ENCODE measurements at regions not wholly inside any gene's neighbourhood (a gene's known extent, or its start where the extent isn't known, plus 50 kb on each side); places are given as distances from the start of the nearest gene placed in this dataset.

DNA sequence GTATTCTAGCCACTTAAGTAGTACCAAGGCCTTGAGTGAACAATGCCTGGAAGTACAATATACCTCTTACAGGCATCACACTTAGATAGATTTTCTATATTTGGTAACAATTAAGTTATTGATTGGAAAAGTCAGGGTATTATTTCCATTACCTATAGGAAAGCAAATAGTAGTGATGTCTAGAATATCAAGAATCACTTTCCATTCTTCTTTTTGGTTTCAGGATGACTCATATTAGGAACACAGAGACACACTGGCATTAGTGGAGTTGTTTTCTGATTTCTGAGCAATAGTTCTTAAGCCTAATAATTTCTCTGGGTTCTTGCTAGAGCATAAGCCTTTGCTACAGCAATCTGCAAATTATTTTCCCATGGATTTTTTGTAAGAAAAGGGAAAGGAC is 1640.0 kb upstream of the SEL1L start:
- Mint-ChIP-seq H3K27me3 (ENCODE audit: insufficient read depth, low read depth, poor library complexity) (no peaks in the 10 kb centered on the region), H3K36me3 (ENCODE audit: low read depth) (no peaks in the 10 kb centered on the region), H3K9me3 (no peaks in the 10 kb centered on the region), H3K4me1 (no peaks in the 10 kb centered on the region; the same call in 2 of the 3 replicates), H3K4me3 (no peak overlapping the region), H3K27ac (no peak overlapping the region)
- Histone ChIP-seq H3F3A (replicated peaks; ENCODE audit: low read depth) (no peaks in the 10 kb centered on the region), H3K36me3 (ENCODE audit: insufficient read depth) (no peaks in the 10 kb centered on the region), H3K9me2 (ENCODE audit: insufficient read depth) (no peaks in the 10 kb centered on the region; the same call in 1 of the 2 replicates), H3K4me3 (no peak overlapping the region), H4K20me1 (replicated peaks; ENCODE audit: insufficient read depth) (no peaks in the 10 kb centered on the region), H2AFZ (no peak overlapping the region), H3K4me2 (no peak overlapping the region), H3K4me1 (ENCODE audit: insufficient read depth) (no peaks in the 10 kb centered on the region), H3K79me2 (replicated peaks; ENCODE audit: insufficient read depth) (no peaks in the 10 kb centered on the region), H3K27ac (ENCODE audit: low read depth) (no peak overlapping the region), H3K27me3 (ENCODE audit: insufficient read depth) (no peaks in the 10 kb centered on the region)
- TF ChIP-seq, protein P1, sequence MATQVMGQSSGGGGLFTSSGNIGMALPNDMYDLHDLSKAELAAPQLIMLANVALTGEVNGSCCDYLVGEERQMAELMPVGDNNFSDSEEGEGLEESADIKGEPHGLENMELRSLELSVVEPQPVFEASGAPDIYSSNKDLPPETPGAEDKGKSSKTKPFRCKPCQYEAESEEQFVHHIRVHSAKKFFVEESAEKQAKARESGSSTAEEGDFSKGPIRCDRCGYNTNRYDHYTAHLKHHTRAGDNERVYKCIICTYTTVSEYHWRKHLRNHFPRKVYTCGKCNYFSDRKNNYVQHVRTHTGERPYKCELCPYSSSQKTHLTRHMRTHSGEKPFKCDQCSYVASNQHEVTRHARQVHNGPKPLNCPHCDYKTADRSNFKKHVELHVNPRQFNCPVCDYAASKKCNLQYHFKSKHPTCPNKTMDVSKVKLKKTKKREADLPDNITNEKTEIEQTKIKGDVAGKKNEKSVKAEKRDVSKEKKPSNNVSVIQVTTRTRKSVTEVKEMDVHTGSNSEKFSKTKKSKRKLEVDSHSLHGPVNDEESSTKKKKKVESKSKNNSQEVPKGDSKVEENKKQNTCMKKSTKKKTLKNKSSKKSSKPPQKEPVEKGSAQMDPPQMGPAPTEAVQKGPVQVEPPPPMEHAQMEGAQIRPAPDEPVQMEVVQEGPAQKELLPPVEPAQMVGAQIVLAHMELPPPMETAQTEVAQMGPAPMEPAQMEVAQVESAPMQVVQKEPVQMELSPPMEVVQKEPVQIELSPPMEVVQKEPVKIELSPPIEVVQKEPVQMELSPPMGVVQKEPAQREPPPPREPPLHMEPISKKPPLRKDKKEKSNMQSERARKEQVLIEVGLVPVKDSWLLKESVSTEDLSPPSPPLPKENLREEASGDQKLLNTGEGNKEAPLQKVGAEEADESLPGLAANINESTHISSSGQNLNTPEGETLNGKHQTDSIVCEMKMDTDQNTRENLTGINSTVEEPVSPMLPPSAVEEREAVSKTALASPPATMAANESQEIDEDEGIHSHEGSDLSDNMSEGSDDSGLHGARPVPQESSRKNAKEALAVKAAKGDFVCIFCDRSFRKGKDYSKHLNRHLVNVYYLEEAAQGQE (IDR thresholded peaks at IDR 0.05; ENCODE audit: unreplicated experiment), result no peak
- no peak for TF ChIP-seq POLR2AphosphoS5 (IDR thresholded peaks at IDR 0.05; ENCODE audit: low read depth)
- TF ChIP-seq, protein P2, sequence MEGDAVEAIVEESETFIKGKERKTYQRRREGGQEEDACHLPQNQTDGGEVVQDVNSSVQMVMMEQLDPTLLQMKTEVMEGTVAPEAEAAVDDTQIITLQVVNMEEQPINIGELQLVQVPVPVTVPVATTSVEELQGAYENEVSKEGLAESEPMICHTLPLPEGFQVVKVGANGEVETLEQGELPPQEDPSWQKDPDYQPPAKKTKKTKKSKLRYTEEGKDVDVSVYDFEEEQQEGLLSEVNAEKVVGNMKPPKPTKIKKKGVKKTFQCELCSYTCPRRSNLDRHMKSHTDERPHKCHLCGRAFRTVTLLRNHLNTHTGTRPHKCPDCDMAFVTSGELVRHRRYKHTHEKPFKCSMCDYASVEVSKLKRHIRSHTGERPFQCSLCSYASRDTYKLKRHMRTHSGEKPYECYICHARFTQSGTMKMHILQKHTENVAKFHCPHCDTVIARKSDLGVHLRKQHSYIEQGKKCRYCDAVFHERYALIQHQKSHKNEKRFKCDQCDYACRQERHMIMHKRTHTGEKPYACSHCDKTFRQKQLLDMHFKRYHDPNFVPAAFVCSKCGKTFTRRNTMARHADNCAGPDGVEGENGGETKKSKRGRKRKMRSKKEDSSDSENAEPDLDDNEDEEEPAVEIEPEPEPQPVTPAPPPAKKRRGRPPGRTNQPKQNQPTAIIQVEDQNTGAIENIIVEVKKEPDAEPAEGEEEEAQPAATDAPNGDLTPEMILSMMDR (conservative IDR thresholded peaks at IDR 0.05; ENCODE audit: low read depth in 2 of 2), result no peak
- TF ChIP-seq ZNF331 (CRISPR knock-in tag; IDR thresholded peaks at IDR 0.05; ENCODE audit: low read depth), result no peak
- TF ChIP-seq CREB1 (CRISPR knock-in tag; IDR thresholded peaks at IDR 0.05; ENCODE audit: low read depth), result no peak
- no peak for TF ChIP-seq JUNB (IDR thresholded peaks at IDR 0.05; ENCODE audit: unreplicated experiment)
- TF ChIP-seq STAT1 (IDR thresholded peaks at IDR 0.05; ENCODE audit: unreplicated experiment), result no peak
- TF ChIP-seq ZNF114 (CRISPR knock-in tag; IDR thresholded peaks at IDR 0.05), result no peak
- TF ChIP-seq, protein P3, sequence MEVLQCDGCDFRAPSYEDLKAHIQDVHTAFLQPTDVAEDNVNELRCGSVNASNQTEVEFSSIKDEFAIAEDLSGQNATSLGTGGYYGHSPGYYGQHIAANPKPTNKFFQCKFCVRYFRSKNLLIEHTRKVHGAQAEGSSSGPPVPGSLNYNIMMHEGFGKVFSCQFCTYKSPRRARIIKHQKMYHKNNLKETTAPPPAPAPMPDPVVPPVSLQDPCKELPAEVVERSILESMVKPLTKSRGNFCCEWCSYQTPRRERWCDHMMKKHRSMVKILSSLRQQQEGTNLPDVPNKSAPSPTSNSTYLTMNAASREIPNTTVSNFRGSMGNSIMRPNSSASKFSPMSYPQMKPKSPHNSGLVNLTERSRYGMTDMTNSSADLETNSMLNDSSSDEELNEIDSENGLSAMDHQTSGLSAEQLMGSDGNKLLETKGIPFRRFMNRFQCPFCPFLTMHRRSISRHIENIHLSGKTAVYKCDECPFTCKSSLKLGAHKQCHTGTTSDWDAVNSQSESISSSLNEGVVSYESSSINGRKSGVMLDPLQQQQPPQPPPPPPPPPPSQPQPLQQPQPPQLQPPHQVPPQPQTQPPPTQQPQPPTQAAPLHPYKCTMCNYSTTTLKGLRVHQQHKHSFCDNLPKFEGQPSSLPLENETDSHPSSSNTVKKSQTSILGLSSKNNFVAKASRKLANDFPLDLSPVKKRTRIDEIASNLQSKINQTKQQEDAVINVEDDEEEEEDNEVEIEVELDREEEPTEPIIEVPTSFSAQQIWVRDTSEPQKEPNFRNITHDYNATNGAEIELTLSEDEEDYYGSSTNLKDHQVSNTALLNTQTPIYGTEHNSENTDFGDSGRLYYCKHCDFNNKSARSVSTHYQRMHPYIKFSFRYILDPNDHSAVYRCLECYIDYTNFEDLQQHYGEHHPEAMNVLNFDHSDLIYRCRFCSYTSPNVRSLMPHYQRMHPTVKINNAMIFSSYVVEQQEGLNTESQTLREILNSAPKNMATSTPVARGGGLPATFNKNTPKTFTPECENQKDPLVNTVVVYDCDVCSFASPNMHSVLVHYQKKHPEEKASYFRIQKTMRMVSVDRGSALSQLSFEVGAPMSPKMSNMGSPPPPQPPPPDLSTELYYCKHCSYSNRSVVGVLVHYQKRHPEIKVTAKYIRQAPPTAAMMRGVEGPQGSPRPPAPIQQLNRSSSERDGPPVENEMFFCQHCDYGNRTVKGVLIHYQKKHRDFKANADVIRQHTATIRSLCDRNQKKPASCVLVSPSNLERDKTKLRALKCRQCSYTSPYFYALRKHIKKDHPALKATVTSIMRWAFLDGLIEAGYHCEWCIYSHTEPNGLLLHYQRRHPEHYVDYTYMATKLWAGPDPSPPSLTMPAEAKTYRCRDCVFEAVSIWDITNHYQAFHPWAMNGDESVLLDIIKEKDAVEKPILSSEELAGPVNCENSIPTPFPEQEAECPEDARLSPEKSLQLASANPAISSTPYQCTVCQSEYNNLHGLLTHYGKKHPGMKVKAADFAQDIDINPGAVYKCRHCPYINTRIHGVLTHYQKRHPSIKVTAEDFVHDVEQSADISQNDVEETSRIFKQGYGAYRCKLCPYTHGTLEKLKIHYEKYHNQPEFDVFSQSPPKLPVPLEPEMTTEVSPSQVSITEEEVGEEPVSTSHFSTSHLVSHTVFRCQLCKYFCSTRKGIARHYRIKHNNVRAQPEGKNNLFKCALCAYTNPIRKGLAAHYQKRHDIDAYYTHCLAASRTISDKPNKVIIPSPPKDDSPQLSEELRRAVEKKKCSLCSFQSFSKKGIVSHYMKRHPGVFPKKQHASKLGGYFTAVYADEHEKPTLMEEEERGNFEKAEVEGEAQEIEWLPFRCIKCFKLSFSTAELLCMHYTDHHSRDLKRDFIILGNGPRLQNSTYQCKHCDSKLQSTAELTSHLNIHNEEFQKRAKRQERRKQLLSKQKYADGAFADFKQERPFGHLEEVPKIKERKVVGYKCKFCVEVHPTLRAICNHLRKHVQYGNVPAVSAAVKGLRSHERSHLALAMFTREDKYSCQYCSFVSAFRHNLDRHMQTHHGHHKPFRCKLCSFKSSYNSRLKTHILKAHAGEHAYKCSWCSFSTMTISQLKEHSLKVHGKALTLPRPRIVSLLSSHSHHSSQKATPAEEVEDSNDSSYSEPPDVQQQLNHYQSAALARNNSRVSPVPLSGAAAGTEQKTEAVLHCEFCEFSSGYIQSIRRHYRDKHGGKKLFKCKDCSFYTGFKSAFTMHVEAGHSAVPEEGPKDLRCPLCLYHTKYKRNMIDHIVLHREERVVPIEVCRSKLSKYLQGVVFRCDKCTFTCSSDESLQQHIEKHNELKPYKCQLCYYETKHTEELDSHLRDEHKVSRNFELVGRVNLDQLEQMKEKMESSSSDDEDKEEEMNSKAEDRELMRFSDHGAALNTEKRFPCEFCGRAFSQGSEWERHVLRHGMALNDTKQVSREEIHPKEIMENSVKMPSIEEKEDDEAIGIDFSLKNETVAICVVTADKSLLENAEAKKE (CRISPR knock-in tag; IDR thresholded peaks at IDR 0.05), result no peak
- no peak for ATAC-seq
- DNase-seq (ENCODE audit: low spot score), result no peak

Data from GM23338 (cell line).